HT1080 (cell line): ENCODE measurements at regions not wholly inside any gene's neighbourhood (a gene's known extent, or its start where the extent isn't known, plus 50 kb on each side); places are given as distances from the start of the nearest gene placed in this dataset.
A peak's percentile ranks its signal among the peaks of the same experiment; 100 is the strongest.

Experiments
- DNase-seq: peaks from one replicate; pipeline ENCODE4 v3.0.0-alpha.2; 2015; ENCODE audit warnings: low read depth

DNA sequence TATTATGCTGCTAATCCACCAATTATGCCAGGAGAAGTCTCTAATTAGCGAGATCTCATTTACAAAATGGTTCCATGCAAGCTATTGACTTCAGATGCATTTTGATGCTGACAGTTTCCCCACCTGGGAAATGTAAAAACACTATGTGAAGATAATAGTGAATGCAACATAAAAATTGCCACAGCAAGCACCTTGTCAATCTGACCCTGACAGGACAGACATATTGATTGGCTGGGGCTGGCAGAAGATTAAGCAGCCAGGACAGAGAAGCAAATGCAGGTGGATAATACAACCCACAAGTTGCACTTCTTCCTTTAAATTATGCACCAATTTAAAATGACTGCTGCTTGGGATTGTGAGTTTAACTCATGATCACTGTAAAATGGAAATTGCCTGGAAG, 642.8 kb upstream of the POT1 start:
- no peak for DNase-seq

DNA sequence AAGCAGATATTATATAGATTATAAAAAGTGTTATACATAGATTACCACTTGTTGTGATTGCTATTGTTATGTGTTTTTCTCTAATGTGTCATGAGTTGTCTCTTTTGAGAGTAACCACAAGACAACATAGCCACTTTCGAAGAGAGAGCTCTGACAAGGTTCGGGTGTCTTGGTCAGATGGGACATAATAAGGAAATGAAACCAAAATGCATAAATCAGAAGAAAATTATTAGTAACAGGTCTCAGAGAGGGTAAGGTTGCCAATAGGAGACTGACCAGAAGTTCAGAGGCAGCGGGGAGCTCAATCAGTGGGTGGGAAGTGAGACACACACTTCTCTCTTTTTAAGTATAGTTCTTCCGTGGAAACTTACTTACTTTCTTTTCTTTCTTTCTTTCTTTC, 639.2 kb upstream of the POT1 start:
- DNase-seq = no peak

- no peak for DNase-seq
These were observed 638.1 kb upstream of the POT1 start for GRCh38 chr7:125567686-125568085.

- DNase-seq = no peak
These were observed 634.4 kb upstream of the POT1 start for GRCh38 chr7:125563964-125564529.

DNA sequence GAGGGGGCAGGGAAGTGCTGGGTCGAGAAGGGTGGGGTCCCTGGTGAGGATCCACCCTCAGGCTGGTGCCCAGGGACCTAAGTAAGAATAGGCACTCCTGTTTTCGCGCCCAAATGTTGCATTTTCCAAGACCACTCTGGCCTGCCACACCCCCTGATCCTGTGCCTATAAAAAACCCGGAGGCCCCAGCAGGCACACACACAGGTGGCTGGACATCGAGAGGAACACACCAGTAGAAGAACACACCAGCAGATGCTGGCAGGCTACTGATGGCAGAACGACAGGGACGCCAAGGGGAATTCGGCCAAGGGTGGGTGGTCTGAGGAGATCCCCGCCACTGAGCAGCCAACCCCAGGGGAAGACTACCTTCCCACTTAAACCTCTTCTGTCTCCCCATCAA, 633.9 kb upstream of the POT1 start:
- DNase-seq = no peak

GRCh38 chr7:125561006-125561405, 631.4 kb upstream of the POT1 start:
- DNase-seq = no peak

GRCh38 chr7:125559921-125560320, 630.3 kb upstream of the POT1 start:
- no peak for DNase-seq

DNA sequence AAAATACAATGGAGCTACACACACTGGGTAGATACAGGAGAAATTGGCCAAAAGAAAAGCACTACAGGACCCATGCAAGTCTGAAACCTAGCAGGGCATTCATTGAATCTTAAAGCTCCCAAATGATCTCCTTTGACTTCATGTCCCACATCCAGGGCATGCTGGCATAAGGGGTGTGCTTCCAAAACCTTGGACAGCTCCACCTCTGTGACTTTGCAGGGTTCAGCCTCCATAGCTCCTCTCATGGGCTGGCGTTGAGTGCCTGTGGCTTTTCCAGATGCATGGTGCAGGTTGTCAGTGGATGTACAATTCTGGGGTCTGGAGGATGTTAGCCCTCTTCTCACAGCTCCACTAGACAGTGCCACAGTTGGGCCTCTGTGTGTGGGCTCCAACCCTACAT, 626.3 kb upstream of the POT1 start:
- DNase-seq = no peak

DNA sequence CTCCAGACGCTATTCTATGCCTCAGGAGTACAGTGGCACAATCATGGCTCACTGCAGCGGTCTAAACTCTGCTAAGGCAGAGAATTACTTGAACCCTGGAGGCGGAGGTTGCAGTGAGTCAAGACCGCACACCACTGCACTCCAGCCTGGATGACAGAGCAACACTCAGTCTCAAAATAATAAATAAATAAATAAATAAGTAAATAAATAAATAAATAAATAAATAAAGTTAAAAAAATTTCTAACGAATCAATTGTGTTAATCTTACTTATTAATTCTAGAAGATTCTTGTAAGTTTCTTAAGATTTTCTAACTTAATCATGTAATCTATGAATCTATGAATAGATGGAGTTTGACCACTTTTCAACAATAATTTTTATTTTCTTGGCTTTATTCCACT, 621.4 kb upstream of the POT1 start:
- no peak for DNase-seq

GRCh38 chr7:125547505-125547904, 617.9 kb upstream of the POT1 start:
- no peak for DNase-seq

DNA sequence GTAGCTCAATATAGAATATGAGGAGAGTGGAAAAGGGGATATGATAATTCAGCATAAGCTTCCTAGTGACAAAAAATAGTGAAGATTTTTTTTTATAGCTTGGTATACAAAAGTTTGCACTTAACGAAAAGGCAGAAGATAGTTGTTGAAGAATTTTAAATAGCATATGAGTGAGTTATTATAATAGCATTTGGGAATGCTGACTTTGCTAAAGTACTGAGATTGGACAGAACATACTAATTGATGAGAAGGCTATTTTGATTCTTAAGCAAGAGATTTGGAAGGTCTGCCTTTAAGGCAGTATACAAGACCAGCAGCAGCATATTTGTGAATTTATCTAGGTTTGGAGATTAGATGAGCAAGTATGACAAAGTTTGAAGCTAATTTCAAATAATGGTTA, 600.9 kb upstream of the POT1 start:
- no peak for DNase-seq

- peak; percentile 6 for DNase-seq
These were observed 599.6 kb upstream of the POT1 start for GRCh38 chr7:125529249-125529648.

GRCh38 chr7:125526958-125527357, 597.3 kb upstream of the POT1 start:
- DNase-seq = no peak

- no peak for DNase-seq
These were observed 596.5 kb upstream of the POT1 start for GRCh38 chr7:125526092-125526491.

GRCh38 chr7:125516194-125516593, 586.6 kb upstream of the POT1 start:
- DNase-seq = no peak

DNA sequence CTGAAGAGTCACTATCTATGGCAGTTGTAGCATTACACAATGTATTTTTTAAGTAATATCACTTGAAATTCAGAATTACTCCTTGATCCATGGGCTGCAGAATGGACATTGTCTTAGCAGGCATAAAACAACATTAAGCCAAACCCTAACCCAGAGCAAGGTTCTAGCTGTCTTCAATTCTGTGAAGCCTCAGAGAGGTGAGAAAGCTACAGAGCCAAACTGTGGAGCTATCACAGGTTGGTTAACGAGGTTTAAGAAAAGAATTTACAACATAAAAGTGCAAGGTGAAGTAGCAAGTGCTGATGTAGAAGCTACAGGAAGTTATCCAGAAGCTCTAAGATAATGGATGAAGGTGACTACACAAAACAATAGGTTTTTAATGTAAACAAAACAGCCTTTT, 582.7 kb upstream of the POT1 start:
- DNase-seq = no peak

DNA sequence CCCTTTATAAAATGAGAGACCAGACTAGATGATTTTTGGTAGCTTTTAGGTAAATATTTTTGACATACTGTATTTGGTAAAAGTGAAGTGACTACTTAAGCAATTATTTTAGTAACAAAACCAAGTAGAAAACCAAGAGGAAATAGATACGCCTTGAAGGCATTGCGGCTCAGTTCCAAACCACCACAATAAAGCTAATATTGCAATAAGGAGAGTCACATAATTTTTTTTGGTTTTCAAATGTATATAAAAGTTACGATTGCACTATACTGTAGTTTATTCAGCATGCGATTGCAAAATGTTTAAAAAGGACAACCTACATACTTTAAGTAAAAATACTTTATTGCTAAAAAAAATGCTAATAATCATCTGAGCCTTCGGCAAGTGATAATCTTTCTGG, 581.7 kb upstream of the POT1 start:
- no peak for DNase-seq

DNA sequence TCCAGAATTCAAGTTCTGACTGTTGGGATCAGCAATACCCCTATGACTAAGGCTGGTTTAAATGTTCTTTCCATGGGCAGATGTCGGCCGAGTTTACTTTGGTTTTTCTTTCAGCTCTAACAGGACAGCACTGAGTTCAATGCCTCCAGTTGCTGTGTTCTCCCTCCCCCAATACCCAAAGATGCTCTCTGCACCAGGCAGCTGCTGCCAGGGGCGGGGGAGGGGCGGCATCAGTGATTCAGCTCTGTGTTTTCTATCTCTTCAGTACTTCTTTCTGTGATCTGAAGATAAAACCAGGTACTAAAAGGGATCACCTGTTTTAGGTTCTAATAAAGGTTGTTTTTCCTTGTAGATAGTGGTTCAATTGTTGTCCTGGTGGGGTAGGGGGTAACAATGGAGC, 576.7 kb upstream of the POT1 start:
- DNase-seq = no peak

DNA sequence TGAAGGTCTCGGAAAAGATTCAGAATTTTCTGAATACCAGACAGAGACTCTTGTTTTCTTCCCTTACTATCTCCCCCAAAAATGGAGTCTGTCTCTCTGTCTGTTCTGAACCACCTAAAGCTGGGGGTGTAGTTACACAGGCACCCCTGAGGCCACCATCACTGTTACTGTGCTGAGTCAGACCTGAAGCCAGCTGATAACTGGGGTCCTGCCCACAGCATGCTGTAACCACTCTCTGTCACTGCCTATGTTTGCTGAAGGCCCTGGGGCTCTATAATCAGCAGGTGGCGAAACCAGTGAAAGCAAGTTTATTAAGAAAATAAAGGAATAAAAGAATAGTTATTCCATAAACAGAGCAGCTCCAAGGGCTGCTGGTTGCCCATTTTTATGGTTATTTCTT, 575.2 kb upstream of the POT1 start:
- no peak for DNase-seq

DNA sequence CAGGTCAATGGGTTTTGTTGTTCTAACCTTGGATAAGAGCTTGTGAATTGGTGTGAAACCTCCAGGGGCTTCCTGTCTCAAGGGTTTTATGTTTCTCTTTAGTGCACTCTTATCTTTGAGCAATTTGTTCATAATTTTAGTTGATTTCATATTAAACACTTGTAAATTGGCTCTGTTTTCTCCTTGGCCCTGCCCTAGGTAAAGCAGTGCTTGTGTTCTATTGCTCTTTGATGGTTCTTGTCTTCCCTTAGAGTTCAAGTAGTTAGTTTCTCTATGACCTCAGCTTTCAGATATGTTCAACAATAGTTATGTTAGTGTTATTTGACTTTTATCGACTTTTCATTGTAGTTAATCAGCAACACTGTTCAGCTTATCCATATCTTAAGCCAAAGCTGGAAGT, 566.4 kb upstream of the POT1 start:
- no peak for DNase-seq

- DNase-seq = no peak
These were observed 562.9 kb upstream of the POT1 start for GRCh38 chr7:125492521-125492920.

GRCh38 chr7:125491137-125491536, 561.5 kb upstream of the POT1 start:
- DNase-seq = no peak

DNA sequence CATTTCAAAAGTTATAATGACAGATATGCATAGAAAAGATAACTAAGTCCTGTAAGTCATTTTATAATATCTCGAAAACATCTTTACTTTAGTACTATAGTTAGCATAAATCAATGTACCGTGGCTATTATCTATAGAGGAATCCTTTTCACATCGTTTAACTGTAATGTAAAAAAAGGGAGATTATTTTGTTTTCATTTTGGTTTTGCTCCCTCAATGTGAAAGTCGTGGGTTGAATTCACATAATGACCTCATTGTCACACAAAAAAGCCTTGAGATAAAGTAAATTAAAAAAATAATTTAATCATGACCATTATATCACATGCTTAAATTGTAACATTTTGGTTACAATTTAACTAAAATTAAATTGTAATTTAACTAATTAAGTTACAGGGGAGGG, 560.5 kb upstream of the POT1 start:
- DNase-seq = no peak

GRCh38 chr7:125485223-125485622, 555.6 kb upstream of the POT1 start:
- no peak for DNase-seq
